HL-60 (cell line): ENCODE measurements at regions not wholly inside any gene's neighbourhood (a gene's known extent, or its start where the extent isn't known, plus 50 kb on each side); places are given as distances from the start of the nearest gene placed in this dataset.

Source experiments
- DNase-seq, 2 experiments: peaks; one replicate each; pipeline ENCODE4 v3.0.0-alpha.2; 2010 to 2020; ENCODE audit warnings: low read depth in 1 of 2, low spot score in 1 of 2
- H3K27ac ChIP-seq: fragments of 250-450 bp; sonication (Bioruptor Pico); replicated peaks from 2 replicates; pipeline ENCODE4 v1.5.1; 2020; ENCODE audit warnings: mild to moderate bottlenecking, moderate library complexity
- H3K27me3 ChIP-seq: fragments of 250-450 bp; sonication (Bioruptor Pico); 2 replicates; pipeline ENCODE4 v1.5.1; 2021; ENCODE audit warnings: mild to moderate bottlenecking, moderate library complexity; ENCODE audit not compliant: insufficient read depth, poor library complexity, severe bottlenecking
- H3K4me3 ChIP-seq: replicated peaks from 2 replicates; pipeline ENCODE4 v1.5.1; 2011; ENCODE audit warnings: mild to moderate bottlenecking, control low read depth, low read length; ENCODE audit not compliant: insufficient read depth
- GABPA ChIP-seq: IDR thresholded peaks from 2 replicates; pipeline ENCODE4 v1.6.1; 2012; ENCODE audit warnings: low read depth
- POLR2AphosphoS5 ChIP-seq: IDR thresholded peaks from 2 replicates; pipeline ENCODE4 v1.6.1; 2012; ENCODE audit warnings: low read depth
- SPI1 ChIP-seq: IDR thresholded peaks from 2 replicates; pipeline ENCODE4 v1.6.1; 2012; ENCODE audit warnings: low read depth, mild to moderate bottlenecking, borderline replicate concordance
- TF ChIP-seq, protein P1 (sequence below): IDR thresholded peaks from 2 replicates; pipeline ENCODE4 v1.6.1; 2012; ENCODE audit warnings: low read depth; ENCODE audit not compliant: insufficient replicate concordance
- TF ChIP-seq, protein P2 (sequence below): IDR thresholded peaks from one replicate; pipeline ENCODE4 v1.5.1; 2011; ENCODE audit warnings: low read length, control low read depth, inconsistent platforms; ENCODE audit not compliant: insufficient read depth

DNA sequence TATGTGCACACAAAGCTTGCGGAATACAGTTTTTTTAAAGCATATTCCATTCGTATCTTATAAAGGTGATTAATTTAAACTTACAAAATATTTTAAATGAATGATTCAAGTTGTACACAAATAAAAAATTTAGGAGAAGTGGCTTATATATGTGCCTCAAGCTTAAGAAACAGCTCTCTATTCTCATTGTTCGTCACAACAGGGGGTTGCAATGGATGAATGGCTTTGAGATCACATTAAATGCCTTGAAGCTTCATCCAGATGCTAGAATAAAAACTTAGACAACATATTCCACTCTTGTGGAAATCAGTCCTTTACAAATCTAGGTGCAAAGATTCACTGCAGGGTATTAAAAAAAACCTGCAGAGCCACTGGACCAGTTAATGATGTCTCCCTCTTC lies 303.9 kb upstream of the LRFN5 start:
- Histone ChIP-seq H3K27ac (no peak overlapping the region), H3K4me3 (no peak overlapping the region), H3K27me3 (no peaks in the 10 kb centered on the region)
- TF ChIP-seq, protein P1, sequence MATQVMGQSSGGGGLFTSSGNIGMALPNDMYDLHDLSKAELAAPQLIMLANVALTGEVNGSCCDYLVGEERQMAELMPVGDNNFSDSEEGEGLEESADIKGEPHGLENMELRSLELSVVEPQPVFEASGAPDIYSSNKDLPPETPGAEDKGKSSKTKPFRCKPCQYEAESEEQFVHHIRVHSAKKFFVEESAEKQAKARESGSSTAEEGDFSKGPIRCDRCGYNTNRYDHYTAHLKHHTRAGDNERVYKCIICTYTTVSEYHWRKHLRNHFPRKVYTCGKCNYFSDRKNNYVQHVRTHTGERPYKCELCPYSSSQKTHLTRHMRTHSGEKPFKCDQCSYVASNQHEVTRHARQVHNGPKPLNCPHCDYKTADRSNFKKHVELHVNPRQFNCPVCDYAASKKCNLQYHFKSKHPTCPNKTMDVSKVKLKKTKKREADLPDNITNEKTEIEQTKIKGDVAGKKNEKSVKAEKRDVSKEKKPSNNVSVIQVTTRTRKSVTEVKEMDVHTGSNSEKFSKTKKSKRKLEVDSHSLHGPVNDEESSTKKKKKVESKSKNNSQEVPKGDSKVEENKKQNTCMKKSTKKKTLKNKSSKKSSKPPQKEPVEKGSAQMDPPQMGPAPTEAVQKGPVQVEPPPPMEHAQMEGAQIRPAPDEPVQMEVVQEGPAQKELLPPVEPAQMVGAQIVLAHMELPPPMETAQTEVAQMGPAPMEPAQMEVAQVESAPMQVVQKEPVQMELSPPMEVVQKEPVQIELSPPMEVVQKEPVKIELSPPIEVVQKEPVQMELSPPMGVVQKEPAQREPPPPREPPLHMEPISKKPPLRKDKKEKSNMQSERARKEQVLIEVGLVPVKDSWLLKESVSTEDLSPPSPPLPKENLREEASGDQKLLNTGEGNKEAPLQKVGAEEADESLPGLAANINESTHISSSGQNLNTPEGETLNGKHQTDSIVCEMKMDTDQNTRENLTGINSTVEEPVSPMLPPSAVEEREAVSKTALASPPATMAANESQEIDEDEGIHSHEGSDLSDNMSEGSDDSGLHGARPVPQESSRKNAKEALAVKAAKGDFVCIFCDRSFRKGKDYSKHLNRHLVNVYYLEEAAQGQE, result no peak
- TF ChIP-seq, protein P2, sequence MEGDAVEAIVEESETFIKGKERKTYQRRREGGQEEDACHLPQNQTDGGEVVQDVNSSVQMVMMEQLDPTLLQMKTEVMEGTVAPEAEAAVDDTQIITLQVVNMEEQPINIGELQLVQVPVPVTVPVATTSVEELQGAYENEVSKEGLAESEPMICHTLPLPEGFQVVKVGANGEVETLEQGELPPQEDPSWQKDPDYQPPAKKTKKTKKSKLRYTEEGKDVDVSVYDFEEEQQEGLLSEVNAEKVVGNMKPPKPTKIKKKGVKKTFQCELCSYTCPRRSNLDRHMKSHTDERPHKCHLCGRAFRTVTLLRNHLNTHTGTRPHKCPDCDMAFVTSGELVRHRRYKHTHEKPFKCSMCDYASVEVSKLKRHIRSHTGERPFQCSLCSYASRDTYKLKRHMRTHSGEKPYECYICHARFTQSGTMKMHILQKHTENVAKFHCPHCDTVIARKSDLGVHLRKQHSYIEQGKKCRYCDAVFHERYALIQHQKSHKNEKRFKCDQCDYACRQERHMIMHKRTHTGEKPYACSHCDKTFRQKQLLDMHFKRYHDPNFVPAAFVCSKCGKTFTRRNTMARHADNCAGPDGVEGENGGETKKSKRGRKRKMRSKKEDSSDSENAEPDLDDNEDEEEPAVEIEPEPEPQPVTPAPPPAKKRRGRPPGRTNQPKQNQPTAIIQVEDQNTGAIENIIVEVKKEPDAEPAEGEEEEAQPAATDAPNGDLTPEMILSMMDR, result no peak
- no peak for TF ChIP-seq POLR2AphosphoS5
- TF ChIP-seq GABPA, result no peak
- TF ChIP-seq SPI1, result no peak
- DNase-seq, result no peak

DNA sequence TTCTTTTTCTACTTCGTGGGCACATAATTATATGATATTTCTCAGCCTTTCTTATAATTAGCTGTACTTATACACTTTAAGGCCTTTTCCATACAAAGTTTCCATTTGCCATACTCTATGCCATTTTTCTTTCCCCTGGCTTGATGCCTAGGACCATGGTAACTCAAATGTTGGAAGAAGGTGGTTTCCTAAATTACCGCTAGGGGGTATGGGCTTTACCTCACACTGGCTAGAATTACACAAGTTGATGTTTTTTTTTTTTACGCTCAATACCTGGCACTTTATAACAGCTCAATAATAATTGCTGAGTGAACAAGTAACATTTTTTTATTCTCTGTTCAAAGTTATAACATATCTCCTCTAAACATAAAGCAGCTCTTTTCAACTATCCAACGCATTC lies 306.8 kb upstream of the LRFN5 start:
- Histone ChIP-seq H3K27me3 (no peaks in the 10 kb centered on the region), H3K27ac (no peak overlapping the region), H3K4me3 (no peak overlapping the region)
- no peak for TF ChIP-seq SPI1
- TF ChIP-seq, protein P1, result no peak
- TF ChIP-seq POLR2AphosphoS5, result no peak
- TF ChIP-seq GABPA, result no peak
- TF ChIP-seq, protein P2, result no peak
- no peak for DNase-seq

DNA sequence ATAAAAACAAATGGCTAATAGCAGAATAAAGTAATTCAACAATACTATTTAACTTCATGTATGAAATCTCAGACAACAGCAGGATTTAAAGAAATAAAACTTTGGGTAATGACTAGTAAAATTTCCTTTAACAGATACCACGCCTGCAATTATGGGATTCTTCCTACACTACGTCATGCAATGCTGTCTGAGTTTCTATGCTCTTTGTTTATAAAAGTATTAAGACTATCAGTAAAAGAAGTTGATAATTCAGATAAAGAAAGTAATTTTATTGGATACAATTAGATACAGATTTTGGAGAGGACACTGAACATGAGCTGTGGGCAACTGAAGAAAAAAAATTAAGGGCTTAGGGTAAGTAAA lies 308.4 kb upstream of the LRFN5 start:
- no peak overlapping the region for H3K27ac ChIP-seq
- DNase-seq, result no peak
- no peaks in the 10 kb centered on the region for H3K27me3 ChIP-seq
- H3K4me3 ChIP-seq, result no peak overlapping the region
- TF ChIP-seq GABPA (no peak), SPI1 (no peak), POLR2AphosphoS5 (no peak)
- TF ChIP-seq, protein P1, result no peak
- TF ChIP-seq, protein P2, result no peak
